ENCODE measurements at regions not wholly inside any gene's neighbourhood (a gene's known extent, or its start where the extent isn't known, plus 50 kb on each side); places are given as distances from the start of the nearest gene placed in this dataset.

DNA sequence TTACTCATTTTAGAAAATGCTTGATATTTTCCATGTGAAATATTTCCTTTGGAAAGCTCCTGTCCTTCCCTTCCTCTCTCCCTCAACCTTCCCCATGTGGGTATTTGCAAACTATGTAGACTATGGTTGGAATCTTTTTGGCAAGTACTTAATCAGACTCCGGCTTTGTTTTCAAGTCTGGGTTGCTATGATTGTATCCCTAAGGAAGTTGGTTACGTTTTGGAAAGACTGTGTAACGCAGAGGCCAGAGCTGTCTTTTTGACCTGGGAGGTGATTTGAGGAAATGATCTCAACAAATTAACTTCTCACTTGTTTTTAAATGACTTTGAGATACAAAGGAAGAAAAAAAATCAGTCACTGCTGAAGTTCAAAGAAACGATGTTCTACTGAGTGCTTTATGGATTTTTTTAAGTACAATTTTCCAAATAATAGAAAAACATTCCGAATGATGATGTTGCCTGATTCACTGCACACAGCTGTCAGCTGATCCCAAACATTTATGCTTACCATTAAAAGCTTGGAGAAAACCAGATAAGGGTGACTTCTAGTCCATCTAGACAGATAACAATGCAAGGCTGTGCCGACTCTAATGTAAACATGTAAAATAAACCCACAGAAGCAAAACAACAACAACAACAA lies 145.5 kb upstream of the CELF2 start:
- WGBS, 2 donors: 49 to 65% methylated on average over 6 of the region's 6 CpGs
- no peaks in the 10 kb centered on the region for H3K36me3 ChIP-seq
- H3K4me3 ChIP-seq (replicated peaks in 1 of 3): no peak overlapping the region
- peaks cover 0 to 8% of the 10 kb centered on the region in 2 donors for H3K4me1 ChIP-seq
- TF ChIP-seq POLR2A (IDR thresholded peaks at IDR 0.05): no peak
- TF ChIP-seq, protein P1, sequence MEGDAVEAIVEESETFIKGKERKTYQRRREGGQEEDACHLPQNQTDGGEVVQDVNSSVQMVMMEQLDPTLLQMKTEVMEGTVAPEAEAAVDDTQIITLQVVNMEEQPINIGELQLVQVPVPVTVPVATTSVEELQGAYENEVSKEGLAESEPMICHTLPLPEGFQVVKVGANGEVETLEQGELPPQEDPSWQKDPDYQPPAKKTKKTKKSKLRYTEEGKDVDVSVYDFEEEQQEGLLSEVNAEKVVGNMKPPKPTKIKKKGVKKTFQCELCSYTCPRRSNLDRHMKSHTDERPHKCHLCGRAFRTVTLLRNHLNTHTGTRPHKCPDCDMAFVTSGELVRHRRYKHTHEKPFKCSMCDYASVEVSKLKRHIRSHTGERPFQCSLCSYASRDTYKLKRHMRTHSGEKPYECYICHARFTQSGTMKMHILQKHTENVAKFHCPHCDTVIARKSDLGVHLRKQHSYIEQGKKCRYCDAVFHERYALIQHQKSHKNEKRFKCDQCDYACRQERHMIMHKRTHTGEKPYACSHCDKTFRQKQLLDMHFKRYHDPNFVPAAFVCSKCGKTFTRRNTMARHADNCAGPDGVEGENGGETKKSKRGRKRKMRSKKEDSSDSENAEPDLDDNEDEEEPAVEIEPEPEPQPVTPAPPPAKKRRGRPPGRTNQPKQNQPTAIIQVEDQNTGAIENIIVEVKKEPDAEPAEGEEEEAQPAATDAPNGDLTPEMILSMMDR (IDR thresholded peaks at IDR 0.05): no peak
- H3K9me3 ChIP-seq: no peaks in the 10 kb centered on the region
- intact Hi-C loops (cut with DNase I): no loop called here
- H3K27me3 ChIP-seq: no peaks in the 10 kb centered on the region
- DNase-seq: no peak
- peak overlapping the region in 1 of 3 donors; percentile 56 for H3K27ac ChIP-seq

DNA sequence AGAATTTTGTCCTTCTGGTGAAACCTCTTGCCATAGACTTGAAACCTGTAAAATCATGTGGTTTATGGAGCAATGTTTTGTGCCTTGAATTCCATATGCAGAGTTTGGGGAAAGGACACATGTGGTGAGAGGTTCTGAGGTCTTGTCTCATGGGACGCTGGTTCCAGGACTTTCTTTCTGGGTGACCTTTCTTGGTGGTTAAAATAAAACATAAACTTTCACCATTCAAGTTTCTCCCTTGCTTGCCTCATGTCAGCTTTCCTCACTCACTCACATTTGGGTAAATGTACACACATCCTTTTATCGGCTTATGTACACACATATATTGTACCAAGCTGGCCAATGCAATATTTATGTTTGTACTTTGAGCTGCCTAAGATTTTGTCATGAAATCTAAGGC lies 144.9 kb upstream of the CELF2 start:
- H3K9me3 ChIP-seq: no peaks in the 10 kb centered on the region
- no peak overlapping the region for H3K4me3 ChIP-seq (replicated peaks in 1 of 3)
- H3K27ac ChIP-seq: peak overlapping the region in 1 of 3 donors; percentile 27
- no peak for DNase-seq
- H3K4me1 ChIP-seq: peaks cover 0 to 8% of the 10 kb centered on the region in 2 donors
- no peaks in the 10 kb centered on the region for H3K36me3 ChIP-seq
- intact Hi-C loops (cut with DNase I): no loop called here
- 82 to 89% methylated on average over 2 of the region's 2 CpGs for WGBS, 2 donors
- no peak for TF ChIP-seq POLR2A (IDR thresholded peaks at IDR 0.05)
- TF ChIP-seq, protein P1 (IDR thresholded peaks at IDR 0.05): no peak
- no peaks in the 10 kb centered on the region for H3K27me3 ChIP-seq

DNA sequence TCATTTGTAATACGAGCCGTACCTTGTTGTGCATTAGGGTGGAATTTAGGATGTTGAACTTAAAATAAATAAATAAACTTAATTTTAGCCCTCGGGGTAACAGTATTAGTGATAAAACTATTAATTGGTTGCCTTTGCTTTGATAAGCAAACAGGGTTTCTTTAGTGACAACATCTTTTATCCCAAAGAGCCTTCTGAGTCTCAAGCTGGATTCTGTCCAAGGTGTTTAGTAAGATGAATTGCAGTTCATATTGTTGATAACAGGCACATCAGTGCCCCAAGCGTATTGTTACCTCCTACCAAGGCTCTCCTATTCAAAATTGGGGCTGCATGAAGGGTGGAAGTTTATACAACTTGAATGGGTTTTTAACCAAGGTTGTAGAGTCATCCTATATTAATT lies 144.4 kb upstream of the CELF2 start:
- no peak for TF ChIP-seq POLR2A (IDR thresholded peaks at IDR 0.05)
- TF ChIP-seq, protein P1 (IDR thresholded peaks at IDR 0.05): no peak
- intact Hi-C loops (cut with DNase I): no loop called here
- no peaks in the 10 kb centered on the region for H3K27me3 ChIP-seq
- H3K4me3 ChIP-seq (replicated peaks in 1 of 3): no peak overlapping the region
- no peaks in the 10 kb centered on the region for H3K36me3 ChIP-seq
- H3K9me3 ChIP-seq: no peaks in the 10 kb centered on the region
- 91% methylated on average over 4 of the region's 4 CpGs for WGBS, 2 donors
- H3K27ac ChIP-seq: no peak overlapping the region
- DNase-seq: no peak
- peaks cover 0 to 8% of the 10 kb centered on the region in 2 donors for H3K4me1 ChIP-seq

DNA sequence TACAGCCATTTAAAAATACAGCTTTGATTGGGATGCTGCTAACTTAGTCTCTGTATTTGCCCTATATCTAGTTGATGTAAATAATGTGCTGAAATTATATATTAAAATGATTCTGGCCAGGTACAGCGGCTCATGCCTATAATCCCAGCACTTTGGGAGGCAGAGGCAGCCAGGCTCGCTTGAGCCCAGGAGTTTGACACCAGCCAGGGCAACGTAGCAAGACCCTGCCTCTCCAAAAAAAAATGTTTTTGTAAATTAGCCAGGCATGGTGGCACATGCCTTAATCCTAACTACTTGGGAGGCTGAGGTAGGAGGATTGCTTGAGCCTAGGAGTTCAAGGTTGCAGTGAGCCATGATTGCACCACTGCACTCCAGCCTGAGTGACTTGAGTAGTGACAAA lies 143.8 kb upstream of the CELF2 start:
- intact Hi-C loops (cut with DNase I): no loop called here
- WGBS, 2 donors: 92 to 97% methylated on average over 3 of the region's 3 CpGs
- no peak for TF ChIP-seq POLR2A (IDR thresholded peaks at IDR 0.05)
- TF ChIP-seq, protein P1 (IDR thresholded peaks at IDR 0.05): no peak
- Histone ChIP-seq H3K27ac (no peak overlapping the region), H3K36me3 (no peaks in the 10 kb centered on the region), H3K9me3 (no peaks in the 10 kb centered on the region), H3K4me3 (replicated peaks in 1 of 3) (no peak overlapping the region), H3K4me1 (peaks cover 0 to 8% of the 10 kb centered on the region in 2 donors), H3K27me3 (no peaks in the 10 kb centered on the region)
- no peak for DNase-seq

DNA sequence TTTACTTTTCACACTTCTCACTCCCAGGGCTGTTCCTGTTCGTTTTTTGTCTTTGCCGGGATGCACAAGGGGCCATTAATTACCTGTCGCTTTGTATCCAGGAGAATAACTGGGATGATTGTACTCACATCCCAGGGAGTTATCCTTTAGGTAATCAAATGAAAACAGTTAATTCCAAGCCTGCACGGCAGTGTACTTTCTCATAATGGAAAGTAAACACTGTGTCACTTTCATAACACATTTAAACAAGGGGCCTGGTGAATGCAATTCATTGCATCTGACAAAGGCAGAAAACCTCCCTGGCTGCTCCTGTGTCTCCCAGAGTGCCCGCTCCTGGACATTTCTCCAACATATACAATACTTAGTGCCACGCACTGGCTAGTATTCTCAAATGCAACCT lies 138.7 kb upstream of the CELF2 start:
- intact Hi-C loops (cut with DNase I): no loop called here
- Histone ChIP-seq H3K27me3 (no peaks in the 10 kb centered on the region), H3K27ac (no peak overlapping the region), H3K4me1 (no peaks in the 10 kb centered on the region), H3K36me3 (no peaks in the 10 kb centered on the region), H3K9me3 (no peaks in the 10 kb centered on the region), H3K4me3 (replicated peaks in 1 of 3) (no peak overlapping the region)
- DNase-seq: no peak
- TF ChIP-seq, protein P1 (IDR thresholded peaks at IDR 0.05): no peak
- TF ChIP-seq POLR2A (IDR thresholded peaks at IDR 0.05): no peak
- 82 to 87% methylated on average over 6 of the region's 6 CpGs for WGBS, 2 donors

Data from thyroid gland (tissue), 4 donors.